NOMO-1 (cell line): ENCODE measurements at regions not wholly inside any gene's neighbourhood (a gene's known extent, or its start where the extent isn't known, plus 50 kb on each side); places are given as distances from the start of the nearest gene placed in this dataset.
"Not testable (repeated sequence)": the region's sequence is repeated elsewhere in the genome, so short reads cannot be mapped to it uniquely, and the experiment has no call there.

Source experiments
- DNase-seq, 2 experiments: peaks; one replicate each; lab custom pipeline; 2025; ENCODE audit not compliant: unreplicated experiment in 2 of 2; lab: John Stamatoyannopoulos, UW

DNA sequence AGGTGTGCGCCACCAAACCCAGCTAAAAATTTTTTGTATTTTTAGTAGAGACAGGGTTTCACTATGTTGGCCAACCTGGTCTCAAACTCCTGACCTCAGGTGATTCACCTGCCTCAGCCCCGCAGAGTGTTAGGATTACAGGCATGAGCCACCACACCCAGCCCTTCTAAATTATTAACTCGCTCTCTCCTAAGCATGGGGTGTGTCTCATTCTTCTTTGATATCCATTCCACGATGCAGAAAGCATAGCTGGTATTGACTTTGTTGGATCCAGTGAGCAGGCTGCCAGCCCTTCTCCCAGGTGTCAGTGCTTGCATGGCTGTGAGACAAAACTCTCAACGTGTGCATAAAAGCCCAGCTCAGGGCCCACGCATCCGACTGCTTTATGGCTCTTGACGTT lies 254.1 kb upstream of the PFKP start:
- DNase-seq = no peak

DNA sequence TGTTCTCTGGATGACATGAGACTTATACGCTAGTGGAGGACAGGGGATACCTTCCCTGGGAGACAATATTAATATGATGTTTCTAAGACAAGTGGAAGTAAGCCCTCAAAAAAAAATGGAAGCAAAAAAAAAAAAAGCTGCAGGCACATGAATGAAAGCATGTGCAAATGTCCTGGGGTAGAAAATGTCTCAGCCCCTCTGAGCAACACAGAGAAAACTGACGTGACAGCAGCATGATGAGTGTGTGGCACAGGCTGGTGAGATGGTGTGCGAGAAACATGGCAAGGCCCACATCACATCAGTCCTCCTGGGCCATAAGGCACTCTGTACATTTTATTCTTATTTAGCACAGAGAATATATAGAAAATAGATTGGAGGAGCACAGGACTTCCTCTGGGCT lies 254.7 kb upstream of the PFKP start:
- DNase-seq = no peak

DNA sequence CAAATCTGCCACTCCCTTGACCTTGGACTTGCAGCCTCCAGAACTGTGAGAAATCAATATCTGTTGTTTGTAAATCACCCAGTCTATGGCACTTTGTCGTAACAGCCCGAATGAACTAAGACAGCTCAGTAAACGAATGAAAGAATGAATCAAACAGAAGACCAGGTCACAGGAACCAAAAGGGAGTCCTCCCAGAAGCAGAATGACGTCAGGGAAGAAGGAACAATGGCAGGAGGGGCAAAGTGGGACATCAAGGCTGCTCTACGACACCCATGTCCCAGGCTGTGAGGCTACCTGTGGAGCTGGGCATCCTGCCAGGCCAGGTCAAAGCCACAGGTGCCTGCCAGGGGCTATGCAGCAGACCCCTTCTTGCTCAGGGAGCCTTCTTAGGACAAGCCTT lies 267.2 kb upstream of the PFKP start:
- DNase-seq = no peak

DNA sequence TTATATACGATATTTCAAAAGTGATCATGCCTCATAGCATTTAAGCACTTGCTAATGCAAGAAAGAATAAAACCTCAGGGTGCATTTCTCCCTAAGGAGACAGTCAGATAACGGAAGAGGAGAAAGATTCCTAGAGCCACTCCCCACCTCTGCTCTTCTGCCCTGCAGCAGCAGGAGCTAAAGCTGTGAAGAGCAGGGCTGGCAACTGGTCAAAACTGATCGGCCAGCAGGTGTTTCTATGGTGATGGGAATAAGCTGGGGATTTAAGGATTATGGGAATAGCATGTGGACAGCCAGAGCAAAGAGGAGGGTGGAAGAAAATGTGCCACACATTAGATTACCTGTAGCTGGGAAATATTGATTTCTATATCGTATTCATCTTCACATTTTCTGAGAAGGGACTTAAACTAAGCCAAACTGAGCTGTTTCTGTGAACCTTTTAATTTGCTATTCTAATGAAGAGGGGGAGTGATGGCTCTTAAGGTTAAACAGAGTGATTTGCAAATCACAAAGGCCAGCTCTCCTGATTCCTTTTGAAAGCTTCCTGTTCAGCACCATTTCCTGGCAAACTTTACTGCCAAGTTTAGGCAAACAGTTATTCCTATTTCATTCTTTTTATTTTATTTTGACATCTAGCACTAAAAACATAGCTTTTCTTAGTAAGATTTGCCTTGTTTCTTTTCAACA lies 268.9 kb upstream of the PFKP start:
- DNase-seq = no peak

DNA sequence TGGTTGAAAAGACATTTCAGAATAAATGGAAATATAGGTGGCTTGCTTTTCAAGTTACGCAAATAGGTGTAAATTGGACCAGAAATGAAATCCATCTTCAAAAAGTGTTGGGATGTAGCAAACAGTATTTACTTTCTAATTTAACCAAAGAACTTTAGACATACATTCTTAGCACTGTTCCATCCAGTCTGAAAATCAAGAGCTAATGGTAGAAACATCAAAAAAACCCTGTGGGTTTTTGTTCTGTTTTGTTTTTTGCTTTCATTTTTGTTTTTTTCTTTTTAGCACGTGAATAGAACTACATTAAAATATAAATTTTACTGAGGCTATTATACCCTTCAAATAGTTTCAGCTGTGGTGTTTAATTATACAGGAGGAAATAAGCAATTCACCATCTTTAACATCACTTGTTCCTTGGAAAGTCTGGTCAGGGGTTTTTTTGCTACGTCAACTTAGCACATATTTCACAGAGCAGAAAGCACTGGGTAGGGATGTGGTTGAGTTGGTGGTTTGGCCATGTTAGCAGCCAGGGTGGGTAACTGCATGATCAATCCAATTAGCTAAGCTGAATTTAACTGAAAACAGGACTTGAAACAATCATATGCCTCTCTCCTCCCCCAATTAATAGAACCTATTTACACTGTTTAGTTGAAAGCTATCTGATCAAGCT lies 275.4 kb upstream of the PFKP start:
- DNase-seq = peak in 1 of 2 experiments; percentile 21

DNA sequence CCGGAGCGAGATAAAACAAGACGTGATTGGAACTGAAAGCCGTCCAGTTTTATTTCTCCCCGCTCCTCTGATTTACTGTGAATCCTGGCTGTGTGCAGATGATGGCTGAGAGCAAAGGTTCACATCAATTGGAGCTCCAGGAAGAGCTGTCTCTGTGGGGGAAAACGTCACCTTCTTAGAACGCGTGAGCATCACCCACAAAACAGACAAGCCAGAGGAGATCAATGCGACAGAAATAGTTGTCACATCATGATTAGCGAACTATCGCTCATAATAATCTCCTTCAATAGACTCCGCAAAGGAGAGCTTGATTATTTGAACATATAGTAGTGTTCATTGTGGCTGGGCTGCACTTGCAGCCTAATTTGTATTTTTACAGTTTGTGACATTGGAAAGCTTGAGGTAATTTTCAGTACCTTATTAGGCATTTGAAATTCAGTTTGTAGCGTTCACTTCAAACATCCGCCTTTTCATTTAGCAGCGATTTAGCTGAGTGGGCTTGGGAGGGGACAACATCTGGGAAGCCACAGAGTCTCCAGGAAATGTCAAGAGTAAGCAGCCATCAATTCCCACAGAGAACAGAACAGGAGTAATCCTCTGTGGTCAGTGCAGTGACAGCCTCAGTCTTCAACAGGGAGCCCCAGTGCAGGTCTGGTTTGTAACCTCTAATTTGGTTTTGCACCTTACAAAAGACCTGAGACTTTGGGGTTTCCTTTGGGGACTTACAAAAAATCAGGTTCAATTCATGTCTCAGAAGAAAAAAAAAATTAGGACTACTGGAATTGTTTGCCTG lies 276.8 kb upstream of the PFKP start:
- DNase-seq = no peak

DNA sequence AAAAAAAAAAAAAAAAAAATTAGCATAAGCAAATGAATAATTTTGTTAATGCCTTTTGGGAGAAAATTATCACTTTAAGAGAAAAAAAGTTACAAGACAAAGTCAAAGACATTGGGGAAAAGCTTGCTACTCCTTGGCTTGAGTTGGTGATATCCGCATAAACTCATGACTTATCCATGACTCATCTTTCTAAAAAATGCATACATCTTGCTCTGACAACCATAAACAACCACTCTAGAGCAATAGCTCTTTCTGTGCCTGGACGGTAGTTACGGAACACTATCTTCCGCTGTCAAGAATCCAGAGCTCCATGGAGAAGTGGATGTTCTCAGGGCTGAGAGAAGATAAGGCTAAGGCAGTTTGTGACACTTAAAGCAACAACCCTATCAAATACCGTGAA lies 281.1 kb upstream of the PFKP start:
- no peak for DNase-seq

DNA sequence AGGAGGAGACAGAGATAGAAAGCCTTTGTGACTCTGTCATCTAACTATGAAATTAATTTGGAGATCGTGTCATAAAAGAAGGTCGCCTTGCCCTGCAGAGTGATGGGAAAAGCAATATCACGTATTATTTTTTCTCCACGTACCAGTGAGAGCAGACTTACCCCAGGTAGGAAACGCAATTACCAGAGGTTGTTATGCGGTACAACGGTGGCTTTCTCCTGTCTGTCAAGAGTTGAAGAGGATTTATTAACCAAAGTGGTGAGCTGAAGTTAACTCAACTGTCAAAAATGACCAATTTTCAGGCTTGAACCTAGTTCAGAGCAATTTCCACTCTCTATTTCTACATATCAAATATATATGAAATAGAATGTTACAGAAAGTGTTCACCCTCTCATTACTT lies 282.6 kb upstream of the PFKP start:
- no peak for DNase-seq

DNA sequence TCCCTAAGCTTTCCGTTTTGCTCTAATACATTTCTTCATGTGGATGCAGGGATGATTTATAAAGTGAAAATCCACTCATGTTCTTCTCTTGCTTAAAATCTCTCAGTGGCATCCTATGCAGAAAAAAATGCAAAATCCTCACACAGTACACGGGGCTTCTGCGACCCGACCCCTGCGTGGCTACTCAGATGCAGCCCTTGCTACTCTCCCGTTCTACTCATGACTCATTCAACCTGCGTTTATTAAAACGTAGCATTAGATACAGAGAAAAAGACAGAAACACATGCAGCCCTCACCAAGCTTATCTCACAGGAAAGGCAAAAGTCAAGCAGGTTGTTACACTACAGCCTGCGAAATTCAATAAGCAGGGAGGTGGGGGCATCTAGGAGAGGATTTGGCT lies 284.4 kb upstream of the PFKP start:
- no peak for DNase-seq

DNA sequence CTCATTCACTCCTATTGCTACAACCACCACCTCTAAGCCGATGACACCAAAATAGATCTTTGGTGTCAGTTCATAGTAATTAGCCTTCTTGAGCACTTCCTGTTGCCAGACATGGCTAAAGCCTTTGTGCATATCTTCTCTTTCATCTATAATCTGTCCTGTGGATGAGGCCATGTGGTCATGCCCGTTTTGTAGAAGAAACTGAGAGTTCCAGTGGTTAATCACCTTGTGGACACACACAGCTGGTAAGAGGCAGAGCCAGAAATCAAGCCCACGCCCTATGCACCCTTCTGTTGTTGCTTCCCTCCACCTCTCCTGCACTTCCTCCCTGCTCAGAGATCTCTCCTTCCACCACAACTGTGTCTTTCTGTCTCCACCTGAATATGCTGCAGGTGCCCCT lies 285.1 kb upstream of the PFKP start:
- peak; percentile 36 to 41 for DNase-seq

DNA sequence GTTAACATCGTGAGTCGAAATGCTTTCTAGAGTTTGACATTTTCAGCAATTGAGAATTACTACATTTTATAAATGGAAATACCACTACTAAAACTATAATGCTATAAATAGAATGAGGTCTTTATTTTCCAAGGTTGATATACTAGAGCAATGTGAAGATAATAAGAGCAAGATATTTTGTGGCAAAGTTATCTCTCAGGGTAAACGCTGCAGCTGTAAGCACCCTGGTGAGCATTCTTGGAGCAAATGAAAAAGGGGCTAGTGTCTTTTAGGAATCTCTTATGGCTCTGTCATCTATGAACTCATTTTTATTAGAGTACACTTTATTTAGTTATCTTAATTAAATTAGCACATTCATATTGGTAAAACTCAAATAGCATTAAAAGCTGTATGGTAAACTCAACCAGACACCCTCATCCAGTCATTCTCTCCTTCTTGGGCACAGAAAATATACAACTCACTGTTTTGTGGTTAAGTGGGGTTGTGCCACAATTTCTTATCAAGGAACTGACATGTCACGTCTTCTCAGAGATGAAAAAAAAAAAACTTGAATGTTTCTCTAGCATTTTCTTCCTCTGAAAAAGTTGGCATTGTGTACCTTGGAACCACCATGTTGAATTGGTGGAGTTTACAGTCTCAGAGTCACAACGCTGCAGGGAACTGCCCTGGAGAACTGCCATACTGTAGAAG lies 289.5 kb upstream of the PFKP start:
- DNase-seq = no peak

DNA sequence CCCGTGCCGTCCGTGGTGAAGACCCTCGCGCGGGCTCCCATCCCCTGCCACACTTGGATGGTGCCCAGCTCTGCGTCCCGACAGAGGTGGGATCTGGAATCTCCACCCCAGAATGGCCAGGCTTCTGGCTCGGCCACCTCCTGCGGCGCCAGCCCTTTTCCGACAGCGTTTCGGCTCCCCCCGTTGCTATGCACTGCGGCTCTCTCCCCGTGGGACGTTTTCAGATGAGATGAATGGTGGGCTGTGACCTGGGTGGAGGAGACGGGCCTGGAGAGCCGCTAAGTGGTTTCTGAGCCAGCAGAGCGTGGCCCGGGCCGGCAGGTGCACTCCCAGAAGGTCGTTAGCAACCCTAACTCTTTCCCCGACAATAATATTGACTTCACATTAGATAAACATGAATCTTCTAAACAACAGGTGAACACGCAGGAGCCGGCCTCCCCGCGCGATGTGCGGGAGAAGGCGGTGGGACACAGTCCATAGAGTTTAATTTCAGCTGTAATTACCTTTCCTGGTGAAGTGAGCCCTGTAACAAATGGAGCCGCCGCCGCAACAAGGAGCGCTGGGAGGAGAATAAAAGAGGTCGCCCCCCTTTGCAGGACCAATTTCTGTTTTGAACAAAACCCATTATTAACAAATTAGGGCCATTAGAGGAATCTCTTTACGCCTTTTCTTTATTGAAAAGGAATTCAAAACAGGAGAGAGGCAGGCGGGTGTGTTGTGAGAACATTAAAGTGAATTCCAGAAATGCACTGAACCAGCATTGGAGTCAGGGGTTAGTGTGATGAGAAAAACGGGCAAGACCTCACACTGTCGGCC lies 294.3 kb upstream of the PFKP start:
- DNase-seq = no peak

DNA sequence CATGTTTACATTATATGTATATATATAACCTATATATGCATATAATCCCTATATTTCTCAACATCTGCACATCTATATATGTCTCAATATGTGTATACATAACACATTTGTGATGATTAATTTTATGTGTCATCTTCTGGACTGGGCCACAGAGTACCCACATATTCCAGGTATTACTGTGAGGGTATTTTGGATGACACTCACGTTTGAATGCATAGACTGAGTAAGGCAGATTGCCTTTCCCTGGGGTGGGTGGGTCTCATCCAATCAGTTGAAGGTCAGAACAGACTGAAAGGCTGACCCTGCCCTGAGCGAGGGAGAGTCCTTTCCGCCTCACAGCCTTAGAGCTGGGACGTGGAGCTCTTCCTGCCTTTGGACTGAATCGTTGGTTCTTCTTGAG lies 295.2 kb upstream of the PFKP start:
- no peak for DNase-seq

DNA sequence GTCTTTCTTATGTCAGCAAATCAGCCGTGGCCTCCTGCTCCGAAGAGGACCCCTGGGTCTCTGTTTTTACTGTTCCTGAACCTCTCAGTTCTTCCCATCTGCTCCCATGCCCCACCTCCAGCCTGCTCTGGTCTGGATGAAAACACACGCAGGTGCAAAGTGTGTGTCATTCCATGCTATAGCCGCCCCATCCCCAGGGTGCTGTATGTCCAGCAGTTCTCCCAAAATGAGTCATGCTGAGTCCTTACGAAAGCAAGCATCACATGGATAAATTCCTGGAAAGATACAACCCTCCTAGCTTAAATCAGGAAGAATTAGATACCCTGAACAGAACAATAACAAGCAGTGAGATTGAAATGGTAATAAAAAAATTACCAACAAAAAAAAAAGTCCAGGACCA lies 300.1 kb upstream of the PFKP start:
- DNase-seq = not testable (repeated sequence)

DNA sequence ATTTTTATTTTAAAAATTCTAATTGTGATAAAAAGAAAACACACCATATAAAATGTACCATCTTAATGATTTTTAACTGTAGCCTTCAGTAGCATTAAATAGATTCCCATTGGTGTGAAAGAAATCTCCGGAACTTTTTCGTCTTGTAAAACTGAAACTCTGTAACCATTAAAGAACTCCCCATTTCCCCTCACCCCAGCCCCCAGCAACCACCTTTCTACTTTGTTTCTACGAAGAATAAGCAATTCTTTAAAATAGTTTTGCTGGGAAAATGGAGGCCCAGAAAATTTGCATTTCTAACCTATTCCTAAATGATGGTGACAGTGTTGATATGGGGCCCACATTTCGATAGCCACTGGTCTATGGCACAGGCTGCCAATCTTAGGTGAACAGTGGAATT lies 305.4 kb upstream of the PFKP start:
- DNase-seq = no peak

DNA sequence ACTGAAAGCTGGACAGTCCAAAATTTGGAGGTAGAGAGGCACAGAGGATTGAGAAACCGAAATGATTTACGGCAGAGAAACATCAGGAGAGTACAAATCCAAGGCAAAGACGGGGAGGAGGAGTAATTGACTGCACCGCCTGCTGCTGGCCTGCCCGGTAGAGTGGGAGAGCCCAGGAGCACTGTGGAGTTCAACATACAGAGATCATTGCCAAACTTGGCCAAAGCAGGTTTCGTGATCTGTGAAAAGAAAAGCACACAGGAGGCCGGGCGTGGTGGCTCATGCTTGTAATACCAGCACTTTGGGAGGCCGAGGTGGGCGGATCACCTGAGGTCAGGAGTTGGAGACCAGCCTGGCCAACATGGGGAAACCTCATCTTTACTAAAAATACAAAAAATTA lies 306.0 kb upstream of the PFKP start:
- DNase-seq = no peak

DNA sequence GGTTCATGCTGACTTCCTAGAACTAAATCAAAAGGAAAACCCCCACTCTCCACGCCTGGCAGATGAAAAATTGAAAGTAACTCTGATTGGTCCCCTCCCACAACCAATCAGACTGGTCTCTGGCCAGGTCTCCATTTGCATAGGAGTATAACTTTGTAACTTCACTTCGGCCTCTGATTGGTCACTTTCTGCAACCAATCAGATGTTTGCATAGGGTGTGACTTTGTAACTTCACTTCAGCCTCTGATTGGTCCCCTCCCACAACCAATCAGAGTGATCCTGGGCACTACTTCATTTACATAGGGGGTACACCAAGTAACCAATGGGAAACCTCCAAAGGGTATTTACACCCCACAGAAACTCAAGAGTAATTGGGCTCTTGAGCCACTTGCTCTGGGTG lies 306.6 kb upstream of the PFKP start:
- DNase-seq = no peak

DNA sequence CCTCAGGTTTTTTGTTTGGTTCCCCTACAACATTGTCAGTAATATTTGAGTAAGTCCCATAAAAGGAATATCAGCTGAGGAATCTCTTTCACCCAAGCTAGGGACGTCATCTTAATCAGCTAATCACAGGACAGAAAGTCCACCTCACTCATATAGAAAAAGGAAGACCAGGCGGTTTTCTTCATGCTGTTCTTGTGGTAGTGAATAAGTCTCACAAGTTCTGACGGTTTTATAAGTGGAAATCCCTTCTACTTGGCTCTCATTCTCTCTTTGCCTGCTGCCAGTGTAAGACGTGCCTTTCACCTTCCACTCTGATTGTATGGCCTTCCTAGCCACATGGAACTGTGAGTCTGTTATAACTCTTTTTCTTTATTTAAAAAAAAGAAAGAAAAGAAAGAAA lies 308.1 kb upstream of the PFKP start:
- peak in 1 of 2 experiments; percentile 19 for DNase-seq

DNA sequence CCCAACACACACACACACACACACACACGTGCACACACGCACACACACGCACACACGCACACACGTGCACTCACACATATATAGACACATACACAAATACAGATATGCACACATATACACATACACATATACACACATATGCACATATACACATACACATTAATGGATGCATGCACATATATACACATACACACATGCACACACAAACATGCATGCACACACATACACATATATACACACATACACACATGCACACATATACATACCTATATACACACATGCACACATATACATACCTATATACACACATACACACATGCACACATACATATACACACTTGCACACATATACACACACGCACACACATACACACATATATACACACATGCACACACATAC lies 312.4 kb upstream of the PFKP start:
- DNase-seq = no peak

DNA sequence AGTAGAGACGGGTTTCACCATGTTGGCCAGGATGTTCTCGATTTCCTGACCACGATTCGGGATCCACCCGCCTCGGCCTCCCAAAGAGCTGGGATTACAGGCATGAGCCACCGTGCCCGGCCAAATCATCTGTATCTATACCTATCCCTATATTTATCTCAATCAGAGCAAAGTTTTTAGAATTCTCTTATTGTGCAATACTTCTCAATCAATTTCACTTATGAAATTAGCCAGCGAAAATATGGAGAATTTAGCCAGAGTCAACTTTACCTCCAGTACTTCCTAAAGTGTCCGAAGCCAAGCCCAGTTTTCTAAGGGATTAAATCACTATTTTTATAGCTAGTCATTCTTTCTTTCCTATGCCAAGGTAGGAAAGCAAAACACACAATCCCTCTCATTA lies 319.1 kb upstream of the PFKP start:
- no peak for DNase-seq

DNA sequence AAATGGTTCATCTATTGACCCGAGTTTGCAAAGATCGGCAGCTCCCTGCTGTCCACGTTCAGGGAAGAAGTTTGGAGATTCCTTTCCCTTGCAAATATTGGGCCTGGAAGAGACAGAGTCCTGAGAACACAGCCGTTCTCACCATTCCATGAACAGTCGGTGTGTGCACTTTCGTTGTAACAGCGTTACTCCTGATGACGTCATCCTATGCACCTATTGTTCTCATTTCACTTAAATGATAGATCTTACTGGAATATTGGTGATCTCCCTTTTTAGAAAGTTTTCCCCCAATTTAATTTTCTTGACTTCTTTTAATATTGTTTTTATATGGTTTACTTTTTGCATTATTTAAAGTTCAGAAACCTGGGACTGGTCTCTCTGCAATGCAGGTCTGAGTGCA lies 320.7 kb upstream of the PFKP start:
- DNase-seq = no peak
